ENCODE measurements at regions not wholly inside any gene's neighbourhood (a gene's known extent, or its start where the extent isn't known, plus 50 kb on each side); places are given as distances from the start of the nearest gene placed in this dataset.

DNA sequence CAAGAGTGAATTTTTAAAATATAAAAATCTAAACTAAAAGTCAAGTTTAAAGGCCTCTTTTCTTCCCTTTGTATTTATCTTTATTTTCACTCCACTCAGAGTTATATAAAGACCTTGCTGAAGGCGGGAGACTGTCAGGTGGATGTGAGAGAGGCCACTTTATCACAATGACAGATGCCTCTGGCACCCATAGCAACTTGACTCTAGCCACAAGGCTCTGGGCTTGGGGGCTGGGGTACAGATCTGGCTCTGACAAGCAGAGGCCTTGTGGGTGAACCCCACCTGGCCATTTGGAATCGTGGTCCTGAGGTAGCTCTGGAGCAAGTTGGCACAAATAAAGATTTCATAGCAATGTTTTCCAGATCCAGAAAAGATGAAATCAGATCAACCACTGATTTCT, 417.2 kb downstream of the RFPL4B start:
- TF ChIP-seq CTCF (IDR thresholded peaks at IDR 0.05) (no peak), POLR2AphosphoS5 (IDR thresholded peaks at IDR 0.05) (no peak), EP300 (IDR thresholded peaks at IDR 0.05) (no peak), POLR2A (IDR thresholded peaks at IDR 0.05) (no peak)
